Astrocyte (in vitro differentiated cells and primary cell): ENCODE measurements at regions not wholly inside any gene's neighbourhood (a gene's known extent, or its start where the extent isn't known, plus 50 kb on each side); places are given as distances from the start of the nearest gene placed in this dataset.

Experiments used
- EZH2 ChIP-seq: IDR thresholded peaks from 2 replicates; pipeline ENCODE4 v1.6.1; 2012; ENCODE audit warnings: mild to moderate bottlenecking, low read length, inconsistent platforms; ENCODE audit not compliant: insufficient read depth
- TF ChIP-seq, protein P1 (sequence below): IDR thresholded peaks from 2 replicates; pipeline ENCODE4 v1.5.1; 2011; ENCODE audit warnings: low read depth, mild to moderate bottlenecking, inconsistent platforms, low read length, moderate library complexity; ENCODE audit not compliant: insufficient read depth

DNA sequence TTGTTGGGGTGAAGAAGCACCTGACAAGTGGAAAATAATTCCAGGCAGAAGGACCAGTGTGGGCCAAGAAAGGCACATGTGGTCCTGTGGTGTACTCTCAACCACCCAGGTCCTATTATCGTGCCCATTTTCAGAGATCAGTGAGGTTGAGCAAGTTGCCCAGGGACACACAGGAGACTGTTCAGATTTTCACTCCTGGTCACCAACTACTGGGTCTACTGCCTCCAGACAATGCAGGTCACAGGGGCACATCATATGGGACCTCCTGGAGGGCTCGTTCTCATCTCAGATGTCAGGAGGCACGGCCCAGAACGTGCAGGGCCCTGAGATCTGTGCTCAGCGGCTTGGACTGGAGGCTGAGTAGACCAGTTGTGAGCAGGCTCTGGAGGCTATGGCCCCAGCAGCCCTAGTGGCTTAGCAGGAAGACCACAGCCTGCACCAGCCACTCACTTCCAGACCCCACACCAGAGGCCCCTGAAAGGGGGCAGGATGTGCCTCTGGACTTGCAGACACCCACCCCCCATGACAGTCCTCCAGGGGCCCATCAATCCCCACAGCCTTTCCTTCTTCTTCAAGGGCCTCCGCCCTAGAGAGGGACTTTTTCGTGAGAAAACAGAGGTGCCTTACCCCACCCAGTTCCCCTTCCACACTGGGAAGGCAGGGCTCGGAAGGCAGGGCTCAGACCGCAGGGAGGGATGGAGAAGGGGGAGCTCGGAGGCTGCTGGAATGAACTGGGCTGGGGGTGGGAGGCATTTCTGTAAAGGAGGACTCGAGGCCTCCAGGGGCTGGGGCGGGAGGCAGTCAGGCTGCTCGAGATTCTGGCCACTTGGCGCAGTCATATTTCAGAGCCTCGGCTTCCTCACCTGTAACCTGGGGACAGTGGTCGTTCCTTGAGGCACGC is 82.7 kb upstream of the NEURL1B start:
- TF ChIP-seq, protein P1, sequence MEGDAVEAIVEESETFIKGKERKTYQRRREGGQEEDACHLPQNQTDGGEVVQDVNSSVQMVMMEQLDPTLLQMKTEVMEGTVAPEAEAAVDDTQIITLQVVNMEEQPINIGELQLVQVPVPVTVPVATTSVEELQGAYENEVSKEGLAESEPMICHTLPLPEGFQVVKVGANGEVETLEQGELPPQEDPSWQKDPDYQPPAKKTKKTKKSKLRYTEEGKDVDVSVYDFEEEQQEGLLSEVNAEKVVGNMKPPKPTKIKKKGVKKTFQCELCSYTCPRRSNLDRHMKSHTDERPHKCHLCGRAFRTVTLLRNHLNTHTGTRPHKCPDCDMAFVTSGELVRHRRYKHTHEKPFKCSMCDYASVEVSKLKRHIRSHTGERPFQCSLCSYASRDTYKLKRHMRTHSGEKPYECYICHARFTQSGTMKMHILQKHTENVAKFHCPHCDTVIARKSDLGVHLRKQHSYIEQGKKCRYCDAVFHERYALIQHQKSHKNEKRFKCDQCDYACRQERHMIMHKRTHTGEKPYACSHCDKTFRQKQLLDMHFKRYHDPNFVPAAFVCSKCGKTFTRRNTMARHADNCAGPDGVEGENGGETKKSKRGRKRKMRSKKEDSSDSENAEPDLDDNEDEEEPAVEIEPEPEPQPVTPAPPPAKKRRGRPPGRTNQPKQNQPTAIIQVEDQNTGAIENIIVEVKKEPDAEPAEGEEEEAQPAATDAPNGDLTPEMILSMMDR: no peak
- no peak for TF ChIP-seq EZH2
